NCI-H774 (cell line): ENCODE measurements at regions not wholly inside any gene's neighbourhood (a gene's known extent, or its start where the extent isn't known, plus 50 kb on each side); places are given as distances from the start of the nearest gene placed in this dataset.

Experiments
- DNase-seq: peaks from one replicate; lab custom pipeline; 2025; lab: John Stamatoyannopoulos, UW

DNA sequence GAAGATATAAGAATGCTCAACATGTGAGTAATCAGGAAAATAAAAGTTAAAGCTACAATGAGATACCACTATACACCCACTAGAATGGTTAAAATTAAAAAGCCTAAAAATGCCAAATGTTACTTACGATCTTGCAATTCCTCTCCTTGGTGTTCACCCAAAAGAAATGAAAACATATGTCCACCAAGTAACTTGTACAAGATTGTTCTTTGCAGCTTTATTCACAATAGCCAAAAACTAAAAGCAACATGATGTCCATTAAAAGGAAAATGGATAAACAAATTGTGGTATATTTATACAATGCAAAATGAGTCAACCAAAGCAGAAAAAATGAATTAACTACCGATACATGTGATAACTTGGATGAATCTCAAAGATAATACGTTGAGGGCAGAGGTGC lies 301.6 kb upstream of the THBS1 start:
- no peak for DNase-seq

DNA sequence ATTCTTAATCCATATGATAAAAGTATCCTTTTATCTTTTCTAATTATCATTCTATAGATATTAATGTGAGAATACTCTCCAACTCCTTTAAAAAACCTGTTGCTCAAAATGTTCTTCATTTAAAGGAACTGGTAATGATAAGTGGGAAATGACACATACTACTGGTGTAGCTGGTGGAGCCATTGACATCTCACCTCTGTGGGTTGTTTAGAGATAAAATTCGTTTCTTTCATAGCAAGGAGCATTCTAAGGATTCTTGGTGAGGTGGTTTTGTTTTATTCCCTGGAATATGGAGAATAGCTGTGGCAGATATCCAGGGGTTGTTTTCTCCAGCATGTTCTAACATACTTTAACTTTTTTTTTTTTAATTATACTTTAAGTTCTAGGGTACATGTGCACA lies 299.8 kb upstream of the THBS1 start:
- DNase-seq, result no peak

DNA sequence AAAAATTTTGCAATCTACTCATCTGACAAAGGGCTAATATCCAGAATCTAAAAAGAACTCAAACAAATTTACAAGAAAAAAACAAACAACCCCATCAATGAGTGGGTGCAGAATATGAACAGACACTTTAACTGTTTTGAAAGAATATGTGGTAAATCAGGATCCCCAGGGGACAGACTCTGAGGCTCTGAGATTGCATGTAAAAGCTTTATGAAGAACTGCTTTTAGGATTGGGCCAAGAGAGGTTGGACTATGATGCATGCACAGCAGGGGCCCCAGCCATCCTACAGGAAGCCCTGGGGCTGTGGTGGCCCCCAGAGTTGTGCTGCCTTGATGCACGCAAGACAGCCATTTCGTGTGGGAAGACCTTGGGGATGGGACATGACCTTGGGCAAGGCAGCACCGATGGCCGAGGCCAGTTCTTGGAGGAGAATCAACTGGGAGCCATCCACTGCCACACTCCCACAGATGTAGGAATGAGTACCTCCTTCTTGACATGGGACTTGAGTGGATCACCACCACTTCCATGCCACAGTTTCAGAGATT lies 298.1 kb upstream of the THBS1 start:
- DNase-seq, result no peak

DNA sequence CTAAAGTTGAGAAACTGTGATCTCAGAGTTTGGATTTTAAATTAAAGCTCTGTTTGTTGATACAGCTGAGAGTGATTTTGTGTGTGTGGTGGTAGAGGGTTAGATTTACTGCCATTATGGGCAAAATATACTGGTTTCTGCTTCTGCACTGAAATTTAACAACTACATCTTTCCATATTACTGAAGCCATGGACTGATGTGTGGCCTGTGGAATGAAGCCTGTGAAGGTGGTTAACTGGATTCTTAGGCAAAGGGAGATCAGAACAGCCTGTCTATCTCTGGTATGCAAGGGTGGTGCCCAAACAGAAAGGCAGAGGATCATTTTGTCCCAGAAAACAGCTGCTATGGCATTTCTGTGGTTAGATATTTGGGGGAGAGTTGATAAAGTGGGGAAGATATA lies 297.3 kb upstream of the THBS1 start:
- DNase-seq, result no peak

DNA sequence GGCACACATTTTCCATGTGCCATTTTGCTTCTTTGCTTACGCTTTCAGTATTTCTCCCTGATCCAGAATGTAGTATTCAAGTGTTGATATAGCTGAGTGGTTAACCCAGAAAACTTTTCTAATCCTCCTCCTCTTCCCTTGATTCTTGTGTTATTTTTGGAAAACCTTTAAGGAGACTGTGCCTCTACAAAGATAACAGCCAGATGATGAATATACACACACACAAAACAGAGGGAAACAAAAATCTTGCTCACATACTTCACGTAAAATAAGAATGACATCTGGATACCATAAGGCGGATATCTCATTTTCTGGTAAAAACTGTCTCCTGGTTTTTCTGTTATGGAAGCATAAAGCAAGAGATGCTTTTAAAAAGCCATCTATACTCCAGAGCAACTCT lies 295.8 kb upstream of the THBS1 start:
- no peak for DNase-seq

DNA sequence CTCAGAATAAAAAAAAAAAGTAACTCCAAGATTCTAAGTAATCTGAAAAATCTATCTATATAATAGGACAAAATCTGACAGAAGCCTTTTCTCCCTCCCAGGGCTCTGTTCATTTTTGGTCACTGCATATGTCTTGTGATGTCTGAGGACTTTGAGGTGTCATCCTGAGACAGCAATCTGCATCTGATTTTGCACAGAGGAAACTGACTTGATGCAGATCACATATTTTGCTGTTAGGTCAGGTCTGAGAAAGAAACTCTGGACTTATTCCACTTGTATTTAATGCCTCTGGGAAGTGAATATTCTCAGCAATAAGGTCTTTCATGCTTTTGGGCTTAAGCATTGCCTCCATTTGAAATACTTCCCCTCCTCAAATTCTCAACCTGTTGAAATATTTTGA lies 295.2 kb upstream of the THBS1 start:
- no peak for DNase-seq

DNA sequence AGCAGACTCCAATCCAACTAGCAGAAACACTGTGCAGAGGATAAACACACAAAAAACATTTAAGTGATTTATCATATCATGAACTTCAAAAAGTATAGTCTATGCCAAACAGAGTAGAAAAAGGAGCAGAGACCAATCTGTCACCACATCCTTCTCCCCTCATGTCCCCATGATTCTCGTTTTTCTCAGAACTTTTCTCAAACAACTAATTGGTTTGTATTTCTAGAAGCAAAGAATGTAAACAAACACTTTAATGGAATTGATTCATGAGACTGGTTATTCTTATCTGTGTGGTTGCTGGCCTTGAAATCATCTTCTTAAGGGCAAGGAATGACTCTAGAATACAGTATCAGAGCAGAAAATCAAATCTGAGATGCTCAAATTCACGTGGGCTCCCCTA lies 294.2 kb upstream of the THBS1 start:
- DNase-seq, result no peak

DNA sequence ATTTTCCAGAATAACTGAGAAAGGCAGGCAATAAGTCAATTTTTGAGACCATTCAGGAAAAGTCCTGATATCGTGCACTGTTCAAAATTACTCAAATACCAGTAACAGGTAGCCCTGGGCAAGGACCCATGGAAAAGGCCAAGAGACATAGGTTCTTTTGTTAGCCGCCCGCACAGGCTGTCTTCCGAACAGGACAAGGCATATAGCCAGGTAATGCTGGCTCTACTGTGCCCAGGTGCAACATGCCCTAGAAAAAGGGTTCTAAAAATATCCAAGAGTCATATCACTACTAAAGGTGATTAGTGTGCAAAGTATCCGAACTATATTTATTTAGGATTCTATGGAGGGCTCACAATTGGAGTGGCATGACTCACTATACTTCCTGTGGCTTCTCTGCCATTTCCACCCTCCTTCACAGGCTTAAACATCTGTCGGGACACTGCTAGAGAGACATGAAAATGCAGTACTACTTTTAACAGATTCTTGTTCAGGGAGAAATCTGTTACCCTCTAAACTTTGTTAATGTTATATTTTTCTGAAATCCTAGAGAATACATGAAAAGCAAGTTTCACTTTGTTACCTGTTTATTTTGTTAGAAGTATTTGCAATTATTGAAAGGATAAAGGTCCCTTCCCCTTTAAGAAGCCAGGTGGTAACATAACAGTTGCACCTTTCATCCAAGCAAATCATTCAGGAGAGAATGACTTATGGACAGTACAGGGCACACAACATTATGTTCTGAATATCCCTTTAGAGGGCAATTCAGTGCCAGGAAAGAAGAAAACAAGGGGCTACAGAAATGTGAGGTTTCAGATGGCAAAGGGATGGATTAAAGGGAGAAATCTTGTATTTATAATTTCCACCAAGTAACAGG lies 293.3 kb upstream of the THBS1 start:
- DNase-seq, result peak; percentile 71

DNA sequence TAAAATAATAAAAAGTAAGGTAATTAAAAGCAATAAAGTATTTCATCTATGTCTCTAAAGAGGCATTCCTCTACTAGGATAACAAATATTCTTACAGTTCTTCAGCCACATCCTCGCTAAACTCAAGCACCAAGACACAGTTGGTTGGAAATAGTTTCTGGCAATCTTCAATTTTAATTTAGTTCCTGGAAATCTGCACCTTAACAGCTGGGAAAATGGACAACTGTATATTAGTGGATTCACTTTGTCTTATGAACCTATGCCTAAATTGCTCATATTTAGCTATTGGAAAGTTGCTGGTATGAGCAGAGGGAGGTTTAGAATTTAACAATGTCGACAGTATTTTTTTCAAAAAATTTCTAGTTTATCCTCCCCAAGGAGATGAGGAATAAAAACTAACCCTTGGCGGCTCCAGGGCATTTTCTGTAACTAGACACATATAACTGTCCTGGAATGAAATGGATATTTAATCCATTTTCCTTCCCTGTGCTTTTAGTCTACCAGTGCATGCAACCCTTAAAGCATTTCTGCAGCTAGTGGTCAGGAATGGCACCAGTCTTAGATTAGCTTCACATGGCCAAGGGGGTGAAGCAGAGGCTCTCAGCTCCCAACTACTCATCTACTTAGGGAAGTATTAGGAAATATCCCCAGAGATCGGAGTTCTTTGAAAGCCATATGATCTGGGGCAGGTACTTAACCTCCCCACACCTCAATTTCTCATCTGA lies 290.0 kb upstream of the THBS1 start:
- DNase-seq, result no peak

DNA sequence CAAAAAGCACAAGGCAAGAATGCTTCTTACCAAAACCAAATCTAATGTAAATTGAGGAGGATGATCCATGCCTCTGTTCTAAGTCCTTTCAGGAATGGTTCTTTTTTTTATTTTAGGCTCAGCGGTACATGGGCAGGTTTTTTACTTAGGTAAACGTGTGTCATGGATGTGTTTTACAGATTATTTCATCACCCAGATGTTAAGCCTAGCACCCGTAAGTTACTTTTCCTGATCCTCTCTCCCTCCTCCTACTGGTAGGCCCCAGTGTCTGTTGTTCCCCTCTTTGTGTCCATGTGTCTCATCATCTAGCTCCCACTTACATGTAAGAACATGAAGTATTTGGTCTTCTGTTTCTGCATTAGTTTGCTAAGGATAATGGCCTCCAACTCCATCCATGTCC lies 289.2 kb upstream of the THBS1 start:
- no peak for DNase-seq

DNA sequence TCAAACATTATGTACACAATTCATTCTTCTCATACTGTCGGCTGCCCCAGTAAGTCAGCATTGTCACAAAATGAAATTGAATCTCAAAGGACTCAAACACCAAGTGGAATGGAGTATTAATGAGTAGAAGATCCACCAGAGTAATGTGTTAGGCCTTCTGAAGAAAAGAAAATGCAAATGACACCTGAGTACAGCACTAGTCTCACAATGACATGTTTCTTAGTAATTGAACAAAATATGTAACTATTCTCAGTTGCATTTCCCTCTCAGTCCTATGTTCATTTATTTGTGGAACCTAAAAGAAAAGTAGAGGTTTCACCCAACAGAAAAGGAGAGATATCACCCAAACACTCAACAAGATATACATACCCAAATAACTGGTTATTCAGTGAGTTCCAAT lies 283.9 kb upstream of the THBS1 start:
- no peak for DNase-seq

DNA sequence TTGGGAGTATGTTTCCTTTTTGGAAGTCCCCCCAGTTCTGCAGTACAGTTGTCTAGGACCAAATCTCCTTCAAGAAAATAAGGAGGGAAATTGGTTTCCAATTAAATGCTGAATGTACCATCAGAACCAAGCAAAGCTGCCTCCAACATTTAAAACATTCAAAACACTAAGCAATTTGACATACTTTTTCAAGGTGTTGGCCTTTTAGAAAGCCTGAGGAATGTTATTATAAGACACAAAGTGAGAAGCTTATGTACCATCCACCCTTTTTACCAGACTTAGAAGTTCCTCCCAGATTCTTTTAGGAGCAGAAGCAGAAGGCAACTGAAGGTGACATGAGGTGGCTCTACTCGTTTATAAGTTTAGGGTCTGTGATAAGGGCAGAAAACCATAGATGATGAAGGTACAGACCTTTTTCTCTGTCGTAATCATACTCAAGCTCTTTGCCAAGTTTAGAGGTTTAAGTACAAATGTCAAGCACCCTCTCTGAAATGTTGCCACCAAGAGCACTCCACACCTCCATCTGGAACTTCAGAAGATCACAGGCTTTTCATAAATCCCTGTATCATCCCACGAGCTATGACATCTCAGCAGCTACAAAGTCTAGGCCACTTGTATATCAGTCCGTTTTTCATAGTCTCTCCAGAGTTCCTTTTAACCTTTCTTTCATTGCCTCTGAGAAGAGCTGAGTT lies 282.5 kb upstream of the THBS1 start:
- DNase-seq, result no peak

DNA sequence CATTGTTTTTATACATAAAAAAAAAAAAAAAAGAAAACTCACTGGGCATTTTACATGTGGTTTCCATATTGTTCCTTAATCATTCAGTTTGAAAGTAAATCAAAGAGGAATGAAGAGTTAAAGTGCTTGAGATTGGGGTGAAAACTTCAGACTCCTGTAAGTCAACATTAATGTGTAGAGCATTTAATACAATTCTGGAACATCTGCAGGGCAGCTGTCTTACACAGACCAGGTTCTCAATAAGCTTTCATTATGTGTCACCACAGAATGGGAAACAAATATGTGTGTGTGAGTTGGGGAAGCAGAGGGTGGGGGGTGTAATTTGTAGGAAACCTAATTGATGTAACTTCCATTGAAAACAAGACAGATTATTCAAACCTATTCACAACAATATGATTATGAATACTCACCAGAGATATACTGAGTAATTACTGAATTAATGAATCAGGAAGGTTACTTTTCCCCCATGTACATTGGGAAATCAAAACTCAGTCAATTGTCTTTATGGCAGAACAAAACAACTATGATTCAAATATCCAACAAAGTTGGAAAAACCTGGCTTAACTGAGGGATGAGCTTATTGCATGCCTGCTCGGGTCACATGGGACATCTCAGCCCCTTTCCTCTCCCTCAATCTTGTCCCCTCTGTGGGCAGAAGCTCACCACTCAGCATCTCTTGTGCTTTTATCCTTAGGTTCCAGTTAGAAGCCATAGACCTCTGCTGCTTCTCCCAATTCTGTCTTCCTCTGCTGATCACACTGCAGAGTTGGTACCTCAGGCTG lies 281.2 kb upstream of the THBS1 start:
- DNase-seq, result no peak

DNA sequence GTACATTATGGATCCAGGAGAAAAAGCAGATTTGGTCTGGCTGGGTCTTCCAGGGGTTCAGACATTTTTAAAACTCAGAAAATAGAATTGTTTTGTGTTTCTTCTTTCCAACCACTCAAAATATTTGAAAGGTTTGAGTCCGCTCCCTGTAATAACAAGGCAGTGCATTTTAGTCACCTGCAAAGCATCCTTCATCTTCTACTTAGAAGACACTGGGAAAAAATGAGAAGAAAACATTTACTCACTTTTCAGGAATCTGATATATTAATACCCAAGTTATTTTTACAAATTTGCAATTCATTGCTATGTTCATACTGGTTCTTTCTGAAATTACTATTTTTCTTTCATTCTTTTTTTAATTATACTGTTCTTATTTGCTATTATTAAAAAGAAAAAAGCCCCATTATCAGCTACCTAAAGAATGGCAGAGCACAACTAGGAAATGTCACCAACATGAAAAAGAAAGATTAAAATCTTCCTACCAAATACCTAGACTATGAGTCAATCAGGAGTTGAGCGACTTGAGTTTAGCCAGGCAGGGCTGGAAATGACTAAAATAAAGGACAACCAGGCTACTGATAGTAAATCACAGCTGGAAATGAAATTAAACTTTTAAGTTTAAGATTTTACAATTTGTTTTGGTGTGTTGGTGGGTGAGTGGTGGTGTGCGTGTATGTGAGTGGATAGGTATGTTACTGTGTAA lies 280.3 kb upstream of the THBS1 start:
- no peak for DNase-seq

DNA sequence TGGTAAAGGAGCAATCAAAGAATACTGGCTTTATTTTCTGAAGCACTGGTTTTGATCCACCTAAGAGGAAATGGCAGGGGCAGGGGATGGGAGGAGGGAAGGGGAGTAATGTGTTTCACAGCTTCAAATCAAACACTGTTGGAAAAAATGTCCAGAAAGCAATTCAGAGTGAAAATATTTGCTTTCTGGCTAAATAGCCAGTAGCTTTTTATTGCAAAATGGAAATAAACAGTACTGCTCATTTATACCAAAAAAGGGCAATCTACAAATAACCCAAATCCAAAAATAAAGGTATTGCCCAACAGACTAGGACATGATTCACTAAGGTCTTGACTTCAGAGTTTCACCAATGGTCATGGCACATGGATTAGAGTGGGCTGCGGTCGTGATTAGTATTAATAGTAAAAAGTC lies 279.3 kb upstream of the THBS1 start:
- DNase-seq, result no peak

DNA sequence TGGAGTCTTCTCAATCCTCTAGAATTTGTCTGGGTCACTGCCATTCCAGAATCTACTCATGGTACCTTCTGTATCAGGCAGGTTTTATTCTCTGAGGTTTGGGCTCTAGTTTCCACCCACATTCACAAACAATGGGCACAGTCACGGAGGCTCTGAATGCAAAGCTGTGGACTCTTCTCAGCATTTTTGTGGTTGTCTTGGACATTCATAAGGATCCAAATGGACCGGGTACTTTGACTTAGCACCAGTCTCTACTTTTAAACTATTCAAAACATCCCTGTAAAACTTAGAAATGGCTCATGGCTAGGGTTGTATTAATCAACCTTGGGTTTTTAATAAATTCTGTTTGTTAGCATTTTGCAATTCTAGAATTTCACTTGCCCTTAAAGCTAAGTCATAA lies 277.9 kb upstream of the THBS1 start:
- no peak for DNase-seq

DNA sequence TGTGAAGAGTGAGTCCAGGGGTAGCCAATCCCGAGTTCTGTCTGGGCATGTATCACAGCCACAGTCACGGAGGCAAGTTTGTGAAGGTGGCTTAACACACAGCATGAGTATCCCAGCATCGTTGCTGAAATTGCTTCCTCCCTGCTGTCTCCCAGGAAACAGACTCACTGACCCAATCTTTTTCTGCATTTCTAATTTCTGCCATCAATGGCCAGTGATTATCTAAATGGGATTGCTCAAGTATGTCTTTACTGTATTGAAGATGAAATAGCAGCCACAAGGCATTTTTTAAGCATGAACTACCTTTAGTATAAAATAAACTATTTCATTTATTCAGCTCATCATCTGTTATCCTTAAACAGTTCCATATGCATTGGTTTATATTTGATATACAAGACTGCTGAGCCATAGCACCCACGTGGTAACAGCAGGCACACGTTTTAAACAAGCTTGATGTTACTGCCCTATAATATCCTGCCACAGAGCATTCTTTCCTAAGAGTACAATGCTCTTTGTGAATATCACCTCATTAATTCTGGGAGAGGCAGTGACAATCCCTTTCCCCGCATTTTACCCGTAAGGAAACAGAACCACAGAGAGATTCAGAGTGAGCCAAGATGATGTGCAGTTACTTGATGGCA lies 276.6 kb upstream of the THBS1 start:
- no peak for DNase-seq

DNA sequence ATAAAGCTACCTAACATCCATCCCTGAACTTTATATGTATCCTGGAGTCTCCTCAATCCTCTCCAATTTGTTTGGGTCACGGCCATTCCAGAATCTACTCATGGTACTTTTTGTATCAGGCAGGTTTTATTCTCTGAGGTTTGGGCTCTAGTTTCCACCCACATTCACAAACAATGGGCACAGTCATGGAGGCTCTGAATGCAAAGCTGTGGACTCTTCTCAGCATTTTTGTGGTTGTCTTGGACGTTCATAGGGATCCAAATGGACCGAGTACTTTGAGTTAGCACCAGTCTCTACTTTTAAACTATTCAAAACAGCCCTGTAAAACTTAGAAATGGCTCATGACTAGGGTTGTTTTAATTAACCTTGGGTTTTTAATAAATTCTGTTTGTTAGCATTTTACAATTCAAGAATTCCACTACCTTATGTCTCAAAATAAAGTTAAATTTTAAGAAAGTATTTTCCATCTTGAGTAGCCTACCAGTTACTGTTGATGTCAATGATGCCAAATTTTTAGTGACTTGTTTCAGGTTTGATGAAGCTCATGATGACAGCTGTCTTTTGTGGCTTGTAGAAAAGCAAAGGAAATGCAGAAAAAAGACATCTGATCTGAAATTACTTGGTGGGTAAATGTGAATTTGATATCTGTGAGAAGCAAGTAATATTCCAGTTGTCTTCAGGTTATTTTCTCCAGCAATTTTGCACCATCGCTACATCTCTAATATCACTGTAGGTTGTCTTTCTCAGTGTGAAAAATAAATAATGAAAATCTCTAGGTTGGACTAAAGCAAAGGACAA lies 275.7 kb upstream of the THBS1 start:
- DNase-seq, result no peak

DNA sequence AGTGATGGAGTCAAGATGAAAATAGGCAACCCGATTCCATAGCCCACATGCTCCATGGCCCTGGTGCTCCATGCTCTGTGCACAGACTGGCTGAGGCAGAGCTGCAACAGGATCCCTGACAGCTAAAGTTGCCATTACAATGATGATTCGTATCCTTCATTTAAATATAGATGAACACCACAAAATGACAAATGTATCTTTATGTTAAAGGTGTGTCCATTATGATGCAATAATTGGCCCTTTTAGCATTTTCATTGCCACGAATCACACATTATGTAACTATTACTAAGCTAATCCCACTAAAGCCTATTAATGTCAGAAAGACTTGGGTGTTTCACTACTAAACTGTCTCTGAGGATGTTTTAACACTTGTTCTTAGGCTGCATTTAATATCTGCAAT lies 270.2 kb upstream of the THBS1 start:
- no peak for DNase-seq

DNA sequence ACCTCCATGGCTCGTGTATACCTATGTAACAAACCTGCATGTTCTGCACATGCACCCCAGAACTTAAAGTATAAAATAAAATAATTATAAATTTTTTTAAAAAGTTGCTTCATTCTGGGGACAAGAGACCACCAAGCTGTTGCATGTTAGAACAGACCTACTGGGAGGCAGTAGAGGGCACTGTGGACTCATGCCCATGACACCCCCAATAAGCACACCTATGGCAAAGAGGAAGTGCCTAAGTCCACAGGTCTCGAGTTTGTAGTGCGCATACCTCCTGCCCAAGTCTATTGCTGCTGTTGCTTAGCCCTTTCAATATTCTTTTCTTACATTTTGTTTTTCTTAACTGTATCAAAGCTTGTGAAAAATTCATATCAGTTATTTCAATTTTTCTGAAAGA lies 267.9 kb upstream of the THBS1 start:
- DNase-seq, result no peak
